HL-60 (cell line): ENCODE measurements at regions not wholly inside any gene's neighbourhood (a gene's known extent, or its start where the extent isn't known, plus 50 kb on each side); places are given as distances from the start of the nearest gene placed in this dataset.

Experiments
- DNase-seq, 2 experiments: peaks; one replicate each; pipeline ENCODE4 v3.0.0-alpha.2; 2010 to 2020; ENCODE audit warnings: low read depth in 1 of 2, low spot score in 1 of 2
- H3K27ac ChIP-seq: fragments of 250-450 bp; sonication (Bioruptor Pico); replicated peaks from 2 replicates; pipeline ENCODE4 v1.5.1; 2020; ENCODE audit warnings: mild to moderate bottlenecking, moderate library complexity
- H3K27me3 ChIP-seq: fragments of 250-450 bp; sonication (Bioruptor Pico); 2 replicates; pipeline ENCODE4 v1.5.1; 2021; ENCODE audit warnings: mild to moderate bottlenecking, moderate library complexity; ENCODE audit not compliant: insufficient read depth, poor library complexity, severe bottlenecking
- H3K4me3 ChIP-seq: replicated peaks from 2 replicates; pipeline ENCODE4 v1.5.1; 2011; ENCODE audit warnings: mild to moderate bottlenecking, control low read depth, low read length; ENCODE audit not compliant: insufficient read depth
- GABPA ChIP-seq: IDR thresholded peaks from 2 replicates; pipeline ENCODE4 v1.6.1; 2012; ENCODE audit warnings: low read depth
- POLR2AphosphoS5 ChIP-seq: IDR thresholded peaks from 2 replicates; pipeline ENCODE4 v1.6.1; 2012; ENCODE audit warnings: low read depth
- SPI1 ChIP-seq: IDR thresholded peaks from 2 replicates; pipeline ENCODE4 v1.6.1; 2012; ENCODE audit warnings: low read depth, mild to moderate bottlenecking, borderline replicate concordance
- TF ChIP-seq, protein P1 (sequence below): IDR thresholded peaks from 2 replicates; pipeline ENCODE4 v1.6.1; 2012; ENCODE audit warnings: low read depth; ENCODE audit not compliant: insufficient replicate concordance
- TF ChIP-seq, protein P2 (sequence below): IDR thresholded peaks from one replicate; pipeline ENCODE4 v1.5.1; 2011; ENCODE audit warnings: low read length, control low read depth, inconsistent platforms; ENCODE audit not compliant: insufficient read depth

GRCh38 chr3:87973906-87974305, 84.9 kb downstream of the CGGBP1 start:
- H3K4me3 ChIP-seq = no peak overlapping the region
- DNase-seq = no peak
- H3K27me3 ChIP-seq = no peaks in the 10 kb centered on the region
- no peak for TF ChIP-seq GABPA
- no peak for TF ChIP-seq POLR2AphosphoS5
- TF ChIP-seq, protein P1, sequence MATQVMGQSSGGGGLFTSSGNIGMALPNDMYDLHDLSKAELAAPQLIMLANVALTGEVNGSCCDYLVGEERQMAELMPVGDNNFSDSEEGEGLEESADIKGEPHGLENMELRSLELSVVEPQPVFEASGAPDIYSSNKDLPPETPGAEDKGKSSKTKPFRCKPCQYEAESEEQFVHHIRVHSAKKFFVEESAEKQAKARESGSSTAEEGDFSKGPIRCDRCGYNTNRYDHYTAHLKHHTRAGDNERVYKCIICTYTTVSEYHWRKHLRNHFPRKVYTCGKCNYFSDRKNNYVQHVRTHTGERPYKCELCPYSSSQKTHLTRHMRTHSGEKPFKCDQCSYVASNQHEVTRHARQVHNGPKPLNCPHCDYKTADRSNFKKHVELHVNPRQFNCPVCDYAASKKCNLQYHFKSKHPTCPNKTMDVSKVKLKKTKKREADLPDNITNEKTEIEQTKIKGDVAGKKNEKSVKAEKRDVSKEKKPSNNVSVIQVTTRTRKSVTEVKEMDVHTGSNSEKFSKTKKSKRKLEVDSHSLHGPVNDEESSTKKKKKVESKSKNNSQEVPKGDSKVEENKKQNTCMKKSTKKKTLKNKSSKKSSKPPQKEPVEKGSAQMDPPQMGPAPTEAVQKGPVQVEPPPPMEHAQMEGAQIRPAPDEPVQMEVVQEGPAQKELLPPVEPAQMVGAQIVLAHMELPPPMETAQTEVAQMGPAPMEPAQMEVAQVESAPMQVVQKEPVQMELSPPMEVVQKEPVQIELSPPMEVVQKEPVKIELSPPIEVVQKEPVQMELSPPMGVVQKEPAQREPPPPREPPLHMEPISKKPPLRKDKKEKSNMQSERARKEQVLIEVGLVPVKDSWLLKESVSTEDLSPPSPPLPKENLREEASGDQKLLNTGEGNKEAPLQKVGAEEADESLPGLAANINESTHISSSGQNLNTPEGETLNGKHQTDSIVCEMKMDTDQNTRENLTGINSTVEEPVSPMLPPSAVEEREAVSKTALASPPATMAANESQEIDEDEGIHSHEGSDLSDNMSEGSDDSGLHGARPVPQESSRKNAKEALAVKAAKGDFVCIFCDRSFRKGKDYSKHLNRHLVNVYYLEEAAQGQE = no peak
- TF ChIP-seq, protein P2, sequence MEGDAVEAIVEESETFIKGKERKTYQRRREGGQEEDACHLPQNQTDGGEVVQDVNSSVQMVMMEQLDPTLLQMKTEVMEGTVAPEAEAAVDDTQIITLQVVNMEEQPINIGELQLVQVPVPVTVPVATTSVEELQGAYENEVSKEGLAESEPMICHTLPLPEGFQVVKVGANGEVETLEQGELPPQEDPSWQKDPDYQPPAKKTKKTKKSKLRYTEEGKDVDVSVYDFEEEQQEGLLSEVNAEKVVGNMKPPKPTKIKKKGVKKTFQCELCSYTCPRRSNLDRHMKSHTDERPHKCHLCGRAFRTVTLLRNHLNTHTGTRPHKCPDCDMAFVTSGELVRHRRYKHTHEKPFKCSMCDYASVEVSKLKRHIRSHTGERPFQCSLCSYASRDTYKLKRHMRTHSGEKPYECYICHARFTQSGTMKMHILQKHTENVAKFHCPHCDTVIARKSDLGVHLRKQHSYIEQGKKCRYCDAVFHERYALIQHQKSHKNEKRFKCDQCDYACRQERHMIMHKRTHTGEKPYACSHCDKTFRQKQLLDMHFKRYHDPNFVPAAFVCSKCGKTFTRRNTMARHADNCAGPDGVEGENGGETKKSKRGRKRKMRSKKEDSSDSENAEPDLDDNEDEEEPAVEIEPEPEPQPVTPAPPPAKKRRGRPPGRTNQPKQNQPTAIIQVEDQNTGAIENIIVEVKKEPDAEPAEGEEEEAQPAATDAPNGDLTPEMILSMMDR = no peak
- no peak for TF ChIP-seq SPI1
- H3K27ac ChIP-seq = no peak overlapping the region

GRCh38 chr3:87969620-87970019, 89.2 kb downstream of the CGGBP1 start:
- H3K4me3 ChIP-seq = no peak overlapping the region
- DNase-seq = no peak
- TF ChIP-seq GABPA = no peak
- TF ChIP-seq, protein P1 = no peak
- TF ChIP-seq, protein P2 = no peak
- TF ChIP-seq SPI1 = no peak
- TF ChIP-seq POLR2AphosphoS5 = no peak
- no peak overlapping the region for H3K27ac ChIP-seq
- H3K27me3 ChIP-seq = no peaks in the 10 kb centered on the region

DNA sequence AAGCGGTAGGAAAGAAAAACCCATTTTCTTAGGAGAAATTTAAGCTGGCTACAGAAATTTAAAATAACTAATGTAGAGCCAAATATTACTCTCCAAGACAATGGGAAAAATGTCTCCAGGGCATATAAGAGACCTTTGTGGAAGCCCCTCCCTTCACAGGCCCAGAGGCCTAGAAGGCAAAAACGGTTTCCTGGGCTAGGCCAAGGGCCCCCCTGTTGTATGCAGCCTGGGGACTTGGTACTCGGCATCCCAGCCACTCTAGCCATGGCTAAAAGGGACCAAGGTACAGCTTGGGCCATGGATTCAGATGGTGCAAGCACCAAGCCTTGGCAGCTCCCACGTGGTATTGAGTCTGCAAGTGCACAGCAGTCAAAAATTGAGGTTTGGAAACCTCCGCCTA, 90.1 kb downstream of the CGGBP1 start:
- Histone ChIP-seq H3K27ac (no peak overlapping the region), H3K27me3 (no peaks in the 10 kb centered on the region), H3K4me3 (no peak overlapping the region)
- no peak for DNase-seq
- no peak for TF ChIP-seq GABPA
- TF ChIP-seq, protein P1 = no peak

- no peak overlapping the region for H3K4me3 ChIP-seq
- no peak overlapping the region for H3K27ac ChIP-seq
- TF ChIP-seq SPI1 = no peak
- TF ChIP-seq GABPA = no peak
- TF ChIP-seq, protein P2 = no peak
- no peak for TF ChIP-seq POLR2AphosphoS5
- TF ChIP-seq, protein P1 = no peak
- no peak for DNase-seq
- no peaks in the 10 kb centered on the region for H3K27me3 ChIP-seq
Measured at GRCh38 chr3:87958289-87958688, 100.5 kb downstream of the CGGBP1 start.
